ENCODE measurements at regions not wholly inside any gene's neighbourhood (a gene's known extent, or its start where the extent isn't known, plus 50 kb on each side); places are given as distances from the start of the nearest gene placed in this dataset.
"Not testable (repeated sequence)": the region's sequence is repeated elsewhere in the genome, so short reads cannot be mapped to it uniquely, and the experiment has no call there.

DNA sequence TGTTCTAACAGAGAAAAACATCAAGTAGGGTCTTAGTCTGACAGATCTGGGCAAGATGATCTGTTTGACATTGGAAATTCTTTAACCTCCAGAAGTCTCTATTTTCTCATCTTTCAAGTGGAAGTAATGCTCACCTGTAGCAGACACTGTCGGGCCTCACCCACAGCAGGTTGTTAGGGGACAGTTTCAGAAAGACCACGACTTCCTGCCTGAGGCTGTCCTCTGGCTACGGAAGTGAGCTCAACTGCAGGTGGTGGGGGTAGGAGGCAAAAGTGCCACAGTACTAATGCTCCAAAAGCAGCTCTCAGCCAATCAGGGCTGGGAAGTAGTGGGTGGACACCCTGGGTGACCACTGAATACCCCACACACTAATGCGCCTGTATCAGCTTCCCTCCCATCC lies 111.4 kb upstream of the TOPAZ1 start:
- no peak for DNase-seq (ENCODE audit: low read depth in 2 of 2)

DNA sequence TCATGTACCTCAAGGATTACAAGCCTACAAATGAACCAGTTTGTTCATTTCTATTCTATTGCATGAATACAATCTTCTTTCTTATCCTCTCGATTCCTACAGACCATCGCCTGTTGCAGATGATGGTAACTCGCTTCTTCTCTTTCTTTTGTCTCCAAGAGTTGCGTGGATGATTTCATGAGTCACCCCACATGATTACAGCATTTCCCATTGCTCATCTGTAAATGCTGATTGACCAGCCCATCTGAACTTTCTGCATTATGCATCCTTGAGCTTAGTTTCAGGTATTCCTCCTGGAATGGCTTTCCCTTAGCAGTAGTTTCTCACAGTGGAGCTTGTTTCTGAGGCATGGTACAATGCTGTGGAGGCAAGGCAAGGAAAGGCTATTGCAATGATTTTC lies 109.6 kb upstream of the TOPAZ1 start:
- DNase-seq (ENCODE audit: low read depth in 2 of 2) = no peak

DNA sequence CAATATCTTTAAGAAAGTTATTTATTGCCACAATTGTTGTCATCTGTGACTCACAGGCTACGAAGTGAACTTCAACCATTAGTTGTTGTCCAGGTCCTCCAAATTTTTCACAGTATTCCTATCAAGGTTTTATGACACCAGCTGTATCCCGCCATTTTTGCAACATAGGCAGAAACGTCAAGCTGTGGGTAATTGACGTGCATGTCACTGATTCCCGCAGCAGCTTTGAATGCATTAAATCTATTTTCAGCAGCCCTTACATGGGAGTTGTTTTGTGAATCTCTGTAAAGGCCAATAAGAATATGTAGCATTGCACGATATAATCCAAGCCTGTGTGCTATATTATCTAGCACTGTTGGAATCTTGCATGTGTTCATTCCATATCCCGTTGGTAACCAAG lies 109.1 kb upstream of the TOPAZ1 start:
- DNase-seq (ENCODE audit: low read depth in 2 of 2) = no peak

DNA sequence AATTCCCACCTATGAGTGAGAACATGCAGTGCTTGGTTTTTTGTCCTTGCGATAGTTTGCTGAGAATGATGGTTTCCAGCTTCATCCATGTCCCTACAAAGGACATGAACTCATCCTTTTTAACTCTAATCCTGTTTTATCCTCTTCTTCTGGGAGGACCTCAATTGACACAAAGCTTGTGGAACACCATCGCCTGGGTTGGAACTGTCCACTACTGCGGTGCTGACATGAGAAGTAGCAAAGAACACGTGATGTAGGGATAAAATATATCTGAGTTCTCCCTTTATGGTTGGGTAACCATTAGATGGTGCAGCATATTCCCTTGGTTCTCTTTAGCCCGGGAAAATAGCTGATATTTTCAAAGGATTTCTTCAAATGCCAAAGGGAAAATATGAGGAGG lies 105.3 kb upstream of the TOPAZ1 start:
- no peak for DNase-seq (ENCODE audit: low read depth in 2 of 2)

DNA sequence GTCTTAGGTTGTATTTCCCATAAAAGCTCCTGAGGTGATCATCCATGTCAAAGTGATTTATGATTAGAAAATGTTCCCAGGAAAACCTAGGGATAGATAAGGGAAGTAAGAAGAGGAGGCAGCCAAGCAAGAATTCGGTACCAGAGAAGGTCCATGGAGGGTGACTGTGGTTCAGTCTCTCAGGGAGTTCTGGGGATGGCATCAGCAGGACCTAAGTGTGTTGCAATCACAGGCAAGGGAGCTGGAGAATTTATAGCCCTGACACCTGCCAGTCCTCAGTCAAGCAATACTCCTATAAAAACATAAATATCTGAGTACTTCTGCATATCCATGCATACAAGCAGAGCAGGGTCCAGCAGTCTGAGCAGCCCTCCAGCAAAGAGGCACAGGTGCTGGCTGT lies 95.6 kb upstream of the TOPAZ1 start:
- no peak for DNase-seq (ENCODE audit: low read depth in 2 of 2)

DNA sequence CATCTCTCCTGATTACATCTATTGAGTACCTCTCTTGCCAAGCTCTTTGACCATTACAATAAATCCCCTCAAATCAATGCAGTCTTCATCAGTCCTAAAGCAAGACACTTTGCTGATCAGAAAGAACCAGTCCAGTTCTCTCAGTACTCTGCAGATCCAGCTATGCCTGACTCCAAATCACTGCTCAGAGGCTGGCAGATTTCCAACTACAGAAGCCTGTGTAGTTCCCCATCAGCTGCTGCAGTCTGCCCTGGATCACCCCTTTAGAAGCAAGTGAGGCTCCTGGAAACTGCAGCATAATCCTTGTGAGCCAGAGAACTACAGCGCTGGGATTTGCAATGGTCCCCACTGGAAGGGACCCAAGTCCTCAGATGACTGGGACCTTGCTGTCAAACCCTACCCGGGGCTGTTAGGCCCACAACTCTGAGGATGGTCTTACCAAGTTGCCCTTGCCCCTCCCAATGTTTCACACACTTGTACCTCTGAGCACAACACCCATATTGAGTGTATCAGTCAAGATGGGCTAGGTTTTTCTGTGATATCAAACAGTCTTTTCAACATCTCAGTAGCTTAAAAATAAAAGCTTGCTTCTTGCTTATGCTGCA lies 81.9 kb upstream of the TOPAZ1 start:
- DNase-seq (ENCODE audit: low read depth in 2 of 2) = no peak

DNA sequence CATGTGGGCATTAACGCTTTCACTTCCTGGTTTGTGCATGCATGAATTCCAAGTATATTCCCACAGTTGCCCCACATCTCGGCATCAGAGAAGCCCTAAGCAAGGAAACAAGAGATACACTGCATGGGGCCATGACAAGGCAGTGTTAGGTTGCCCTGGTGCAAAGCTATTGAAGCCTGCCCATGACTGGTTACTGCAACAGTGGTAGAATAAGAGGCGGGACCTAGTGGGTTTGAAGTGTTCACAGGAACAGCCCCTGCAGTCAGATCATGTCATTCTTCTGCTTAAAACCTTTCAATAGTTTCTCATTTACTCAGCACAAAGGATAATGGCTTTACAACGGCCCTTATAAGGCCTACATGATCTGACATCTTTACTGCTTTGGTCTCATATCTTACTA lies 80.9 kb upstream of the TOPAZ1 start:
- no peak for DNase-seq (ENCODE audit: low read depth in 2 of 2)

DNA sequence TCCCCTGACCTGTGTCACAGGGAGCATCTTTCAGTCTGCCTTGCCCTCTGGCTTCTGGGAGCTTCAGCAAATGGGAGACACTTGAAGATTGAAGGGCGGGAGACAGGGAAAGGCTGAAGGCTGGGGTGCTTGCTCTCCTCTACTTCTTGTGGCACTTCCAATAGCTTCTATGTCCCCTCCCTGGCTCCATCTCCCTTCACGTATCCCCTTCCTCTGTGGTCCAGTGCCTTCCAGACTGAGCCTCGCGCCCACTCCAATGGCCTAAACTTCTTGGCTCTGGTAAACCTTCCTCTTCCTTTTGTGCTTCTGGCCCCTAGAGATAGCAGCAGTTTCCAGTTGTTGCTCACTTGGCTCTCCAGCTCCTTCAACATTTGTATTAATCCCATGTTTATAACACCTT lies 69.8 kb upstream of the TOPAZ1 start:
- no peak for DNase-seq (ENCODE audit: low read depth in 2 of 2)

DNA sequence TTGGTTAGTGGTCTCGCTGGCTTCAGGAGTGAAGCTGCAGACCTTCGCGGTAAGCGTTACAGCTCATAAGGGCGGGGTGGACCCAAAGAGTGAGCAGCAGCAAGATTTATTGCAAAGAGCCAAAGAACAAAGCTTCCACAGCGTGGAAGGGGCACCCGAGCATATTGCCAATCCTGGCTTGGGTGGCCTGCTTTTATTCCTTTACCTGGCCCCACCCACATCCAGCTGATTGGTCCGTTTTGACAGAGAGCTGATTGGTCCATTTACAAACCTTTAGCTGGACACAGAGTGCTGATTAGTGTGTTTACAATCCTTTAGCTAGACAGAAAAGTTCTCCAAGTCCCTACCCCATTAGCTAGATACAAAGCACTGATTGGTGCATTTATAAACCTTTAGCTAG lies 69.0 kb upstream of the TOPAZ1 start:
- not testable (repeated sequence) for DNase-seq (ENCODE audit: low read depth in 2 of 2)

DNA sequence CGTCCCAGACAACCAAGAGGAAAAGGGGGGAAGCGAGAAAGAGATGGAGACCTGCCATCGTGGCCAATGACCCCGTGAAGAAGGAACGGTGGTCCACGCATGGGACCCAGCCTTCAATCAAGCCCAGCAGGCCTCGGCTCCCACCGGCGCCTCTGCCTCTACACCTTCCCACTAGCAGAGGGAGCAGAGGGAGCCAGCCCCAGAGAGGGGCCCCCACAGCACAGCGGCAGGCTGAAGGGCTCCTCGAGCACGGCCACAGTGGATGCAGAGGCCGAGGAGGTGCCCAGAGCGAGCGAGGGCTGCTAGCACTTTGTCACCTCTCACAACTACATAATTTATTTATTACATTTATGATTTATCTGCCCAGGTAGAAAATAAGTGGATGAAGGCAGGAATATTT lies 68.4 kb upstream of the TOPAZ1 start:
- DNase-seq (ENCODE audit: low read depth in 2 of 2) = no peak

DNA sequence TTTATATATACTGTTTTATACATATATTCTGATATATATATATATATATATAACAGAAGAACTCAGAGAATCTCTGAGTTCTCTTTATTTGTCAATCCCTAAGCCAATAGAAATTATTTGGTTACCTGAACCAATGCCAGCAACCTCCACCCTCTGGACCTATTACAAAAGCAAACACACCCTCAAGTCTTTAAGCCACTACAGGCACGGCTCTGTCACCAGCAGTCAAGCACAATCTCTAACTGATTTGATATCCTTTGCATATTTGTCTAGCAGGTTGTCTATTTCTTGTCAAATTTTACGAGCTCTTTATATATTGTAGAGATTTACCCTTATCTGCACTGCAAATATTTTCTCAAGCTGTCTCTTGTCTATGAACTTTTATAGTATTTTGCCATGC lies 66.6 kb upstream of the TOPAZ1 start:
- DNase-seq (ENCODE audit: low read depth in 2 of 2) = no peak

DNA sequence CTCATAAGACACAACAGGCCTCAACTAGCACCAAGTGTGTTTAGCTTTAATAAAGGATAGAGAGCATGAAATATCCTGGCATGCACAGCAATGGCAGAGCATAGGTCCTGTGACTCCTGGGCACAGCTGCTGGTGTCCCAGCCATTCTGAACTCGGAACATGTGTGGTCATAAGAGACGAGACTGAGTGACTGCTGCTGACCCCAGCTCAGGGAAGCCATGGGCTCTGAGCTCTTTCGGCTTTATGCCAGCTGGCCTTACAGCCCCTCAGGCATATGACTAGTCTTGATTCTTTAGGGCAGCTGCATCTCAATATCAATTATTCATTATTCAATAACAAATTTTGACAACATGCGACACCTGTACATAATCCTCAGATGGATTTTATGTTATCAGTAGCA lies 62.4 kb upstream of the TOPAZ1 start:
- no peak for DNase-seq (ENCODE audit: low read depth in 2 of 2)

DNA sequence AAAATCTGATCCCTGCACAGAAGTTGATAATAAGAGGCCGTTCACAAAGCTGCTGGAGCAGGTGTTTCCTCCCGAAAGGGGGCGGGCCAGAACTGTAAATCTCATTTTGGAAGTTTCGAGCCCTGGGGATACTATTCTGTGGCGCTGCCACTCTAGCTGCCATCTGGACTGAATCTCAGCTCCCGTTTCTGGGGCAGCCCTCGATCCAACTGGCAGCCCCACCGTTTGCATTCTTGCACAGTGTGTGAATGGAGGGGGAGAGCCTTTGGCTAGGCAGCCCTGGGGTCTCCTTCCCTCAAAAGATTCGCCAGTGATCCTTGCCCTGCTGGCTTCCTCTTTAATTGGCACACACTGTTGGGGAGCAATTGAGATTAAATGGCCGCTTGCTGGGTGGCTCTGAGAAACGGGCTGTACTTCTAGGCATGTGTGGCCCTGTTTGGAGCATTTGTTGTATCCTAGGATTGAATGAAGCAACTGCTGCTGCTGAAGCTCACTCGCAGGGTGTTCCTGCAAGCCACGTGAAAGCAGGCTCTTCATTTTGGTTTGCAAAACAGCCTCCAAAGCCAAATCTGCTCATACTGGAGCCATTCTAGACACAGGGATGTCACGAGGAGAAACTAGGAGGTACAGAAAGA lies 57.2 kb upstream of the TOPAZ1 start:
- no peak for DNase-seq (ENCODE audit: low read depth in 2 of 2)

DNA sequence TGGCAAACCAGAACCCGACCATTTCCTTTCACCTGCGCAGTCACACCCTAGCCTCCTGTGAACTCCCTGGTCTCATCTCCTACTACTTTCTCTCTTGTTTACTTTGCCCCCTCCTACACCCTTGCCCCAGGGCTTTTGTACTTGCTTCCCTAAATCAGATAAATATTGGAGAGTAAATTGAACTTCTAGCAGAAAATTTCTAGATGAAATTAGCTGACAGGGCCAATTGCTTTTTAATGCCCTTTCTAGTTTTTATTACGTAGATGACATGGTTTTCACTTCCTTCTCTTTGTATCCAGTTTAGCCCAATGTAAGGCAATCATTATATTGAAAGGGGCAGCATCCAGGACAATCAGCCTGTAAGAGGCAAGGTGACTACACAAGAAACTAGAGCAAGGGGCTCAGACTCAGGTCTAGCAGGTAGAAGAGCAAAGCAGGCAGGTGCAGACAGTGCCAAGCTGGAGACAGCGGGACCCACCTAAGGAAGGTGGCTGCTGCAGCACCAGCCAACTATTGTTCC lies 56.2 kb upstream of the TOPAZ1 start:
- no peak for DNase-seq (ENCODE audit: low read depth in 2 of 2)

DNA sequence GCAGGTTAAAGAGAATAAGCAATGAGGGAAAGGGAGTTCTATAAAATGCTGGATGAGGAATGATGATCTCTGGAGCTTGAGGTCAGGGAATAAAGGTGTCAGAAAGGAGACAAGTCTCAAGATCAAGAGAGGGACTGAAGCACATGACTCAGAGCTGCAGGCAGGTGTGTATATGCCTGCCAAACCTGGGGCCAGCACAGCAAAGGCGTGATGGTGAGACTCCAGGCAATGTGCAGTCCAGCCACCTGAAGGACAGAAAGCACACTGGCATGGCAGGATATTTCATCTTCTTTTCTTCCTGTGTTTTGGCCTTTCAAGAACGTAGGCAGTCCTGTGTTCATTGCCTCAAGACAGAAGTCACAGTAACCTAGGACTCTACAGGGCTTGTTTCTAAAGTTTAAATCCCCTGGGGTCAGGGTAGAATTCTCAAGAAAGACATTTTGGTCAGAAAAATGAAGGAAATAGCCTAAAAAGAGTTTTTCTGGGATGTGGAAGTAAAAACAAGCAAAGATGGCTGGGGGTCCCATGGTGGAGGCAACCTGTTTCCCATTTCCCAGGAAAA lies 55.5 kb upstream of the TOPAZ1 start:
- DNase-seq (ENCODE audit: low read depth in 2 of 2) = no peak

DNA sequence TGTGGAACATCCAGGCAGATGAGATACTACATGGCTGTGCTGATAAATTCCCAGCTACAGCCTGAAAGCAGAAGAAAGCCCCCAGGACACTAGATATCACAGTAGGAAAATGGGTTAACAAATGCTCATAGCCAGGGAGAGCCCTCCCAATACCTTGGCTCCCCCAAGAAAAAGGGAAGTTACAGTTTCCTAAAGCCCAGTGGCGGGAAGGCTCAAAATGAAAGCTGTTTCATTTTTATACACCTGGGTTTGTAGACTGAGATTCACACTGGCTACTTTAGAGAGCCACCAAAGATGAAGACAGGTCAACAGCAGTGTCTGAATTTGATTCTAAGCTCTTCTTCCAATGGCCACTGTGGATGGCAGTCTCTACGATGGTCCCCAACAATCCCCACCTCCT lies 55.0 kb upstream of the TOPAZ1 start:
- no peak for DNase-seq (ENCODE audit: low read depth in 2 of 2)
